ENCODE measurements at regions not wholly inside any gene's neighbourhood (a gene's known extent, or its start where the extent isn't known, plus 50 kb on each side); places are given as distances from the start of the nearest gene placed in this dataset.

- intact Hi-C loops (cut with micrococcal nuclease; ENCODE audit: unreplicated experiment) = no loop called here
Observed at GRCh38 chr14:106166232-106166631, 639.8 kb downstream of the TMEM121 start.

More at GRCh38 chr14:106166232-106166631, 639.8 kb downstream of the TMEM121 start:
- CTCF ChIA-PET (ENCODE audit: low intra/inter-chr PET ratio, low total read pairs) = no interaction called here
- TF ChIP-seq, protein P1, sequence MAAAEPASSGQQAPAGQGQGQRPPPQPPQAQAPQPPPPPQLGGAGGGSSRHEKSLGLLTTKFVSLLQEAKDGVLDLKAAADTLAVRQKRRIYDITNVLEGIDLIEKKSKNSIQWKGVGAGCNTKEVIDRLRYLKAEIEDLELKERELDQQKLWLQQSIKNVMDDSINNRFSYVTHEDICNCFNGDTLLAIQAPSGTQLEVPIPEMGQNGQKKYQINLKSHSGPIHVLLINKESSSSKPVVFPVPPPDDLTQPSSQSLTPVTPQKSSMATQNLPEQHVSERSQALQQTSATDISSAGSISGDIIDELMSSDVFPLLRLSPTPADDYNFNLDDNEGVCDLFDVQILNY (CRISPR knock-in tag; conservative IDR thresholded peaks at IDR 0.05) = no peak
- TF ChIP-seq ZNF672 (CRISPR knock-in tag; IDR thresholded peaks at IDR 0.05) (no peak), NCOR1 (IDR thresholded peaks at IDR 0.05; ENCODE audit: borderline replicate concordance, low read length) (no peak), SALL2 (CRISPR knock-in tag; IDR thresholded peaks at IDR 0.05) (no peak)
- TF ChIP-seq, protein P2, sequence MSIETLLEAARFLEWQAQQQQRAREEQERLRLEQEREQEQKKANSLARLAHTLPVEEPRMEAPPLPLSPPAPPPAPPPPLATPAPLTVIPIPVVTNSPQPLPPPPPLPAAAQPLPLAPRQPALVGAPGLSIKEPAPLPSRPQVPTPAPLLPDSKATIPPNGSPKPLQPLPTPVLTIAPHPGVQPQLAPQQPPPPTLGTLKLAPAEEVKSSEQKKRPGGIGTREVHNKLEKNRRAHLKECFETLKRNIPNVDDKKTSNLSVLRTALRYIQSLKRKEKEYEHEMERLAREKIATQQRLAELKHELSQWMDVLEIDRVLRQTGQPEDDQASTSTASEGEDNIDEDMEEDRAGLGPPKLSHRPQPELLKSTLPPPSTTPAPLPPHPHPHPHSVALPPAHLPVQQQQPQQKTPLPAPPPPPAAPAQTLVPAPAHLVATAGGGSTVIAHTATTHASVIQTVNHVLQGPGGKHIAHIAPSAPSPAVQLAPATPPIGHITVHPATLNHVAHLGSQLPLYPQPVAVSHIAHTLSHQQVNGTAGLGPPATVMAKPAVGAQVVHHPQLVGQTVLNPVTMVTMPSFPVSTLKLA (IDR thresholded peaks at IDR 0.05) = peak; percentile 21; the same call in 1 of the 2 replicates
- TF ChIP-seq, protein P3, sequence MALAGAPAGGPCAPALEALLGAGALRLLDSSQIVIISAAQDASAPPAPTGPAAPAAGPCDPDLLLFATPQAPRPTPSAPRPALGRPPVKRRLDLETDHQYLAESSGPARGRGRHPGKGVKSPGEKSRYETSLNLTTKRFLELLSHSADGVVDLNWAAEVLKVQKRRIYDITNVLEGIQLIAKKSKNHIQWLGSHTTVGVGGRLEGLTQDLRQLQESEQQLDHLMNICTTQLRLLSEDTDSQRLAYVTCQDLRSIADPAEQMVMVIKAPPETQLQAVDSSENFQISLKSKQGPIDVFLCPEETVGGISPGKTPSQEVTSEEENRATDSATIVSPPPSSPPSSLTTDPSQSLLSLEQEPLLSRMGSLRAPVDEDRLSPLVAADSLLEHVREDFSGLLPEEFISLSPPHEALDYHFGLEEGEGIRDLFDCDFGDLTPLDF (CRISPR knock-in tag; IDR thresholded peaks at IDR 0.05) = no peak
- Histone ChIP-seq H3K27ac (ENCODE audit: extremely low read length, insufficient read depth, low read length) (no peak overlapping the region), H2AFZ (ENCODE audit: low read length) (no peak overlapping the region), H3K79me2 (ENCODE audit: insufficient read depth, low read length) (no peaks in the 10 kb centered on the region), H3K9me3 (ENCODE audit: low read length) (no peaks in the 10 kb centered on the region), H3K36me3 (replicated peaks in 1 of 2; ENCODE audit: control insufficient read depth in 1 of 2, insufficient read depth in 2 of 2, low read length in 2 of 2) (no peaks in the 10 kb centered on the region), H3K4me2 (ENCODE audit: low read depth, low read length) (no peak overlapping the region), H4K20me1 (ENCODE audit: insufficient read depth, low read length) (no peaks in the 10 kb centered on the region), H3K4me1 (ENCODE audit: insufficient read depth, low read length) (no peaks in the 10 kb centered on the region), H3K27me3 (ENCODE audit: control insufficient read depth in 1 of 2, insufficient read depth in 2 of 2, low read length in 2 of 2) (no peaks in the 10 kb centered on the region), H3K4me3 (replicated peaks in 1 of 3; ENCODE audit: insufficient read depth in 1 of 3, low read depth in 2 of 3, low read length in 3 of 3) (no peak overlapping the region), H3K9ac (ENCODE audit: insufficient read depth, low read depth, low read length) (no peak overlapping the region)
- 52% methylated on average over 3 of the region's 3 CpGs for WGBS (ENCODE audit: low lambda C conversion rate)
- FAIRE-seq = no peak
- POLR2A ChIA-PET = no interaction called here
- no peak for DNase-seq (ENCODE audit: low spot score)
- no TSS peak for BruUV-seq (replicated peaks)
- no peak for ATAC-seq
- in situ Hi-C loops (cut with HindIII; ENCODE audit: extremely low pct_ligation_motif_present, low pct_unique_long_range_greater_than_20kb) = no loop called here

All from HepG2 (cell line).